ENCODE measurements at regions not wholly inside any gene's neighbourhood (a gene's known extent, or its start where the extent isn't known, plus 50 kb on each side); places are given as distances from the start of the nearest gene placed in this dataset.

DNA sequence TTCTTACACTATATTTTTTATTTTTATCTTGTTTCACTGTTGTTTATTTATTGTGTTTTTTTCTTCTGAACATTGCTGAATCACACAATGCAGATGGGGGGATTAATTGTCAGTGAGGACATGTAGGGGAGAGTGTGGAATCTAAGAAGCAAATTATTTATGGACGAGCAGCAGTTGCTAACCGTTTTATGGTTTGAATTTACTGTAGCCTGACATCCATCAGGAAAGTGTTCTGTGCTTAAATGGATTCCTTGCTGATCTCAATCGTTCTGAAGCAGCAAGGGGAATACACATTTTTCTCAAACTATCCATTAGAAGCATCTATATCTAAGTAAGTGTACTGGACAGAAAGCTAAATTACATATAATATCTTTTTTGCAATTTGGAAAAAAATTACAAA is 119.5 kb downstream of the CD8B2 start:
- TF ChIP-seq, protein P1, sequence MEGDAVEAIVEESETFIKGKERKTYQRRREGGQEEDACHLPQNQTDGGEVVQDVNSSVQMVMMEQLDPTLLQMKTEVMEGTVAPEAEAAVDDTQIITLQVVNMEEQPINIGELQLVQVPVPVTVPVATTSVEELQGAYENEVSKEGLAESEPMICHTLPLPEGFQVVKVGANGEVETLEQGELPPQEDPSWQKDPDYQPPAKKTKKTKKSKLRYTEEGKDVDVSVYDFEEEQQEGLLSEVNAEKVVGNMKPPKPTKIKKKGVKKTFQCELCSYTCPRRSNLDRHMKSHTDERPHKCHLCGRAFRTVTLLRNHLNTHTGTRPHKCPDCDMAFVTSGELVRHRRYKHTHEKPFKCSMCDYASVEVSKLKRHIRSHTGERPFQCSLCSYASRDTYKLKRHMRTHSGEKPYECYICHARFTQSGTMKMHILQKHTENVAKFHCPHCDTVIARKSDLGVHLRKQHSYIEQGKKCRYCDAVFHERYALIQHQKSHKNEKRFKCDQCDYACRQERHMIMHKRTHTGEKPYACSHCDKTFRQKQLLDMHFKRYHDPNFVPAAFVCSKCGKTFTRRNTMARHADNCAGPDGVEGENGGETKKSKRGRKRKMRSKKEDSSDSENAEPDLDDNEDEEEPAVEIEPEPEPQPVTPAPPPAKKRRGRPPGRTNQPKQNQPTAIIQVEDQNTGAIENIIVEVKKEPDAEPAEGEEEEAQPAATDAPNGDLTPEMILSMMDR (IDR thresholded peaks at IDR 0.05; ENCODE audit: extremely low read depth, missing control alignments) = no peak
- DNase-seq (ENCODE audit: low spot score) = no peak

DNA sequence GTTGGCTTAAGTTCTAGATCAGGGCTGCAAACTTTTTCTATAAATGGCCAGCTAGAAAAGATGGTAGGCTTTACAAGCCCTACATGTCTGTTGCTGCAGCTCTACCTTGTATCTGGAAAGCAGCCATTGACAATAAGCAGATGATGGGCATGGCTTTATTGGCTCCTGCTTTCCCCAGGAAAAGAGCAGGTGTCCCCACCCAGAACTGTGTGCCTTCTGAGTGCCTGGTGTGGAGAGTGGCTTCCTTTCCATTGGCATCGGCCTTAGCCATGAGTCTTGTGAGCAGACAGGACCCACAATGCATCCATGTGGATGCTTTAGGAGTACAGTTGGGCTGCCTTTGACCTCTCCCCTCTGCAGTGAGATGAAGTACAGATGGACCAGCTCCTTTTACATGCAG is 120.2 kb downstream of the CD8B2 start:
- TF ChIP-seq, protein P1 (IDR thresholded peaks at IDR 0.05; ENCODE audit: extremely low read depth, missing control alignments) = no peak
- DNase-seq (ENCODE audit: low spot score) = no peak

DNA sequence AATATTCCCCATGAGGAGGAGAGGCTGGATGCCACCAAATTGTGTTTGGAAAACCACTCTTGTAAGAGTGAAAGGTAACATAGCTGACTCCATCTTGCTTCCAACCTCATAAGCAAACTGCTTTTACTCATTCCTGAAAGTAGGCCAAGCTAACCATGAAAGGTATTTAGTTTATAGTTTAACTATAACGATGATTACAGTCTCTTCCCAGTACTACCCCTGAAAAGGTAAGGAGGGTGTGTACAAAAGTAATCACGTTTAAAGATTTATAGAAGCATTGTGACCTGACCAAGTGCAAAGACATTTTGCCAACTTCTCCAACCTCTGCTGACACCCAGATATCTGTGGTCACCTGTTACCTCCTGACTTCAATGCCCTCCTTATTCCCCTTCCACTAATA is 122.6 kb downstream of the CD8B2 start:
- no peak for DNase-seq (ENCODE audit: low spot score)
- TF ChIP-seq, protein P1 (IDR thresholded peaks at IDR 0.05; ENCODE audit: extremely low read depth, missing control alignments) = no peak

DNA sequence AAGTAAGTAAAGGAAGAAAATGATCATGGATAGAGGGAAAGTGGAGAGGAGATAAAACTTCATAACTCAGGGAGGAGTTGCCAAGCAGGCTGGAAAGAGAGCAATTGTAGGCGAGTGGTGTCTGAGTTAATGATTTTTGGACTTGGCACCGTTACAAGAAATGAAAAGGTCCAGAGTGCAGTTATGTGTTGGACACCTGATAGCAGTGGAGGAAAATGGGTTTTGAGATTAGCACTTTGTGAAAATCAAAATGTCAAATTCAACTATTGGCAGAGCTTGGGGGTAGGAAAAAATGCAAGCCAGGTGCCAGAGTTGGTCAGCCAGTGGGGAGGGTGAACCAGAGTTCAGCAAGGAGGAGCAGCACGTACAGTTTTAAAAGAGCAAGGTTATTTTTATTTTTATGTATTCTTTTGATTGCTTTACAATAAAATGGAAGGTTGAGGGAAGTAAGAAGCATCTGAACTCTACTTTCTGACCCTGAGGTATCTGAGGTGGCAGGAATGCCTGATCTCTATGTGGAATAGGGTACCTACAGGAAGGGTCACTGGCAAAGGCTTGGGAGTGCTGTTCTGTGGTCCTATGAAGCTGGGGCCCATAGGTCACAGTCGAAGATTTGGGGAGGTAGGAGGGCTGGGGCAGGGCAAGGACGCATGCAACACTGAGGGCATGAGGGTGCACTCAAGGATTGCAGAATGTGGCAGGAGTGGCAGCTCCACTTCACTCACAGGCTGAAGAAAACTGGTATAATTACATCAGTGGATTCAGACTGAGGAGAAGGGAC is 127.5 kb downstream of the CD8B2 start:
- no peak for DNase-seq (ENCODE audit: low spot score)

DNA sequence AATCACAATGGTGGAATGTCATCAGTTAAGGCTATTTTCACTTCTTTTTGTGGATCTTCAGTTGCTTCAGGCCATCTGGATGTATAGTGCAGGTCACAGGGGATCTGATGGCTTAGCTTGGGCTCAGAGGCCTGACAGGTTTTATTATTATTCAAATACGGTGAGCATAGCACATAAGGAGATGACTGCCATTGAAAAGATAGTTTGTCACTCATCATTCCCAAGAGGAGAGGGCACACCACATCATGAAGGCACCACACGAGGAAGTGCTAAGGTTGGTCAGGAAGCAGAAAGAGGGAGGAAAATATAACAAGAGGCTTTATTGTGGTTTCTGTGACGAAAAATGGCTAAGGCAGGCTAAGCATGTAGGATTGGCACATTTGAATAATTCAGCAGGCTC is 131.4 kb downstream of the CD8B2 start:
- TF ChIP-seq, protein P1 (IDR thresholded peaks at IDR 0.05; ENCODE audit: extremely low read depth, missing control alignments) = no peak
- DNase-seq (ENCODE audit: low spot score) = no peak

More for the DNA sequence above, 127.5 kb downstream of the CD8B2 start:
- TF ChIP-seq, protein P1 (IDR thresholded peaks at IDR 0.05; ENCODE audit: extremely low read depth, missing control alignments) = no peak

DNA sequence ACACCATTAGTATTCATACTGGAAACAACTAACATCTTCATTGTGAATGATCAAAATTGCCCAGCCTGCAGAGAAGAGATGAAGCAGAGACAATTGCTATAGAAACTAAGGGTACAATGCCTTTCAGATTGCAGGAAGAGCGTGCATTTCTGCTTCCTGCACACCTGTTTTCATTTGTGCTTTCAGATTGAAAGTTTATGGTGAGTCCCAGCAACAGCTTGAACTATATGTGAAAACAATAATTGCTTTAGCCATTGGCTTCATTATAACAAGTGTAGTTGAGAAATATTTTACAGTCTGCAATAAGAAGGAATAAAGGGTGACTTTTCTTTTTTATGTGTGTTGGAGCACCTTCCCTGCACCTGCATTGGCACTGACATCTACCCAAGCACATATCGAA is 136.3 kb downstream of the CD8B2 start:
- TF ChIP-seq, protein P1 (IDR thresholded peaks at IDR 0.05; ENCODE audit: extremely low read depth, missing control alignments) = no peak
- DNase-seq (ENCODE audit: low spot score) = no peak

DNA sequence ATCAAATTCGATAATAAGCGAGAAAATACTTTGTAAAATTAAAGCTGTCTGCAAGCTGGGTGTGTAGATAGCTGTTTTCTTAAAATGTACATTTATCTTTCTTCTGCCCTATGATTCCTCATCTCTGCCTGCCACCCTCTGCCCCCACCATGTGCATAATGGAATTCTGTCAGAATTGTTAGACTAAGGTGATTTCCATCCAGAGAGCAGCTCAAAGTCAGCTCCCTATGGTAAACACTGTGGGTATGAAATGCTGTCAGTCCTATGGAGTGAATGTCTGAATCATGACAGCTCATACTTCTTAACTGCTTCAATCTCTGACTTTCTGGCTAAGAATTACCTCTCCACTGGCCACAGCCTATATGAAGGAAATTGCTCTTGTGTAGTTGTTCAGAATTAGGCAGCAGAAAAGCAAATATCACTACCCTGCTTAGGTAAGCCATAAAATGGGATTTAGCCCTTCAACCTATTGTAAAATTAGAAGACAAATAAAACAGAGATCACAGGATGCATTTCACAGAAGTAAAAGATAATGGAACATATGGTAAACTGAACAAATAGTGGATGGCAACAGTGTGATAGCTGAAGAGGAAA is 137.7 kb downstream of the CD8B2 start:
- DNase-seq (ENCODE audit: low spot score) = no peak
- TF ChIP-seq, protein P1 (IDR thresholded peaks at IDR 0.05; ENCODE audit: extremely low read depth, missing control alignments) = no peak
